Sigmoid colon (tissue), 6 donors: ENCODE measurements at regions not wholly inside any gene's neighbourhood (a gene's known extent, or its start where the extent isn't known, plus 50 kb on each side); places are given as distances from the start of the nearest gene placed in this dataset.

Experiments
- DNase-seq: peaks from one replicate; pipeline ENCODE4 v3.0.0-alpha.2; 2019
- H3K27ac ChIP-seq, 4 donors: fragments of 200-600 bp; sonication (generic); one replicate each; pipeline ENCODE4 v1.5.1; 2016 to 2019; ENCODE audit warnings: mild to moderate bottlenecking in 1 of 4
- H3K27me3 ChIP-seq, 3 donors: fragments of 200-600 bp; sonication (generic); one replicate each; pipeline ENCODE4 v1.5.1; 2019; ENCODE audit warnings: mild to moderate bottlenecking in 1 of 3
- H3K36me3 ChIP-seq, 4 donors: fragments of 200-600 bp; sonication (generic); one replicate each; pipeline ENCODE4 v1.5.1; 2016 to 2019
- H3K4me1 ChIP-seq, 4 donors: fragments of 200-600 bp; sonication (generic); one replicate each; pipeline ENCODE4 v1.5.1; 2017 to 2019
- H3K4me3 ChIP-seq, 4 donors: fragments of 200-600 bp; sonication (generic); one replicate each; pipeline ENCODE4 v1.5.1; 2017 to 2019; ENCODE audit warnings: mild to moderate bottlenecking in 2 of 4, moderate library complexity in 1 of 4
- H3K9me3 ChIP-seq, 4 donors: fragments of 200-600 bp in 3 of 4; sonication (generic) in 3 of 4; one replicate each; pipeline versions ENCODE4 v1.5.1 to v1.6.1; 2013 to 2019
- EP300 ChIP-seq, 4 donors: sonication (generic); formaldehyde crosslinking; IDR thresholded peaks; one replicate each; pipeline ENCODE4 v1.6.1; 2017; ENCODE audit warnings: antibody characterized with exemption in 4 of 4
- POLR2A ChIP-seq, 2 donors: fragments of 450-650 bp; IDR thresholded peaks; one replicate each; pipeline ENCODE4 v1.6.1; 2016; ENCODE audit warnings: antibody characterized with exemption in 2 of 2, mild to moderate bottlenecking in 2 of 2, moderate library complexity in 2 of 2
- POLR2AphosphoS5 ChIP-seq, 4 donors: sonication (generic); formaldehyde crosslinking; IDR thresholded peaks; one replicate each; pipeline ENCODE4 v1.6.1; 2017; ENCODE audit warnings: antibody characterized with exemption in 4 of 4
- WGBS, 2 donors: extraction: QIAGEN DNeasy Blood & Tissue Kit; methylation state at CpG; one replicate each; pipeline ENCODE4 v1.1.7; 2013; 5-methylcytosine and 5-hydroxymethylcytosine counted together
- intact Hi-C: fragments of 100-400 bp; cut with DNase I; formaldehyde crosslinking; loops from one replicate; pipeline ENCODE4 v1.15.1; 2023
- TF ChIP-seq, protein P1 (sequence below), 4 experiments: fragments of 450-650 bp in 3 of 4; fragments of 200-600 bp in 1 of 4; IDR thresholded peaks; one replicate each; pipeline ENCODE4 v1.5.1; 2016 to 2019; ENCODE audit warnings: antibody characterized with exemption in 4 of 4, mild to moderate bottlenecking in 3 of 4, moderate library complexity in 2 of 4
- donor health status: healthy with polysubstance abuse.
- donor health status: healthy.

DNA sequence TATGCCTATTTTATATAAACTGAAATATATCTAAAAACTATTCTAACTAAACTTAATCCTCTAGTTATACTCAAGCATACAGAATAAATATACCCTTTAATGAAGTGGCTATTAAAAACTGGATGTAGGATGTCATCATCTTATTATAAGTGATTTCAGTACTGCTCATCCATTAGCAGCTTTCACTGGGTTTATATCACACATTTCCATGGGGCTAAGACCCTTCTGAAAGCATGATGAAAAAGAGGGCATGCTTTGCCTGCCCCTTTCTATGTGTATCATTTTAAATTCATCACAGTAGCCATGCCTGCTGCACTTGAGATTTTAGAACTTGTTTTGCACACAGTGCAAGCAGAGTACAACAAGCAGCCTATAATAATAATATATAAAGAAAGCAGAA is 477.5 kb downstream of the SLITRK6 start:
- Histone ChIP-seq H3K27me3 (no peaks in the 10 kb centered on the region), H3K4me1 (no peaks in the 10 kb centered on the region), H3K4me3 (no peak overlapping the region), H3K36me3 (no peaks in the 10 kb centered on the region), H3K27ac (no peak overlapping the region), H3K9me3 (no peaks in the 10 kb centered on the region)
- intact Hi-C loops, result no loop called here
- no peak for DNase-seq
- TF ChIP-seq EP300 (IDR thresholded peaks at IDR 0.05) (no peak), POLR2AphosphoS5 (IDR thresholded peaks at IDR 0.05) (no peak), POLR2A (IDR thresholded peaks at IDR 0.05) (no peak)
- TF ChIP-seq, protein P1, sequence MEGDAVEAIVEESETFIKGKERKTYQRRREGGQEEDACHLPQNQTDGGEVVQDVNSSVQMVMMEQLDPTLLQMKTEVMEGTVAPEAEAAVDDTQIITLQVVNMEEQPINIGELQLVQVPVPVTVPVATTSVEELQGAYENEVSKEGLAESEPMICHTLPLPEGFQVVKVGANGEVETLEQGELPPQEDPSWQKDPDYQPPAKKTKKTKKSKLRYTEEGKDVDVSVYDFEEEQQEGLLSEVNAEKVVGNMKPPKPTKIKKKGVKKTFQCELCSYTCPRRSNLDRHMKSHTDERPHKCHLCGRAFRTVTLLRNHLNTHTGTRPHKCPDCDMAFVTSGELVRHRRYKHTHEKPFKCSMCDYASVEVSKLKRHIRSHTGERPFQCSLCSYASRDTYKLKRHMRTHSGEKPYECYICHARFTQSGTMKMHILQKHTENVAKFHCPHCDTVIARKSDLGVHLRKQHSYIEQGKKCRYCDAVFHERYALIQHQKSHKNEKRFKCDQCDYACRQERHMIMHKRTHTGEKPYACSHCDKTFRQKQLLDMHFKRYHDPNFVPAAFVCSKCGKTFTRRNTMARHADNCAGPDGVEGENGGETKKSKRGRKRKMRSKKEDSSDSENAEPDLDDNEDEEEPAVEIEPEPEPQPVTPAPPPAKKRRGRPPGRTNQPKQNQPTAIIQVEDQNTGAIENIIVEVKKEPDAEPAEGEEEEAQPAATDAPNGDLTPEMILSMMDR (IDR thresholded peaks at IDR 0.05), result no peak

DNA sequence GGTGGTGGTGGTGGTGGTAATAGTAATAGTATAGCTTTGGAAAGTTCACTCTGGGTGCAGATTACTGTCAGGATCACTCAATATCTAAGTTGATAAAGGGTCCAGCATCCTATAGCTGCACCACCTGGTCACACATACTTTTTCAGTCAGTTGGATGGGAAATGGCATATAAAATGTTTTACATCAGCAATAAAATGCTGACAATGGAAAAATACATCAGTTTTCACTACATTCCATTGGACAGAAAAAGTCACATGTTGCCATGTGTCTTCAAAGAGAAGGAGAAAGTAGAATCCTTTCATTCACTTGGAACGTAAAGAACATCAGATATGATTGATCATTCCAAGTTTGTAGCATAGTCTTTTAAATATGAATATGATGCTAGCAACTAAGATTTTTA is 481.4 kb downstream of the SLITRK6 start:
- Histone ChIP-seq H3K36me3 (no peaks in the 10 kb centered on the region), H3K27me3 (no peaks in the 10 kb centered on the region), H3K9me3 (no peaks in the 10 kb centered on the region), H3K27ac (no peak overlapping the region), H3K4me3 (no peak overlapping the region), H3K4me1 (no peaks in the 10 kb centered on the region)
- intact Hi-C loops, result no loop called here
- TF ChIP-seq POLR2AphosphoS5 (IDR thresholded peaks at IDR 0.05), result no peak
- TF ChIP-seq, protein P1 (IDR thresholded peaks at IDR 0.05), result no peak
- no peak for TF ChIP-seq EP300 (IDR thresholded peaks at IDR 0.05)
- TF ChIP-seq POLR2A (IDR thresholded peaks at IDR 0.05), result no peak
- DNase-seq, result no peak
- WGBS, 2 donors, result 84 to 97% methylated on average over 1 of the region's 1 CpG

DNA sequence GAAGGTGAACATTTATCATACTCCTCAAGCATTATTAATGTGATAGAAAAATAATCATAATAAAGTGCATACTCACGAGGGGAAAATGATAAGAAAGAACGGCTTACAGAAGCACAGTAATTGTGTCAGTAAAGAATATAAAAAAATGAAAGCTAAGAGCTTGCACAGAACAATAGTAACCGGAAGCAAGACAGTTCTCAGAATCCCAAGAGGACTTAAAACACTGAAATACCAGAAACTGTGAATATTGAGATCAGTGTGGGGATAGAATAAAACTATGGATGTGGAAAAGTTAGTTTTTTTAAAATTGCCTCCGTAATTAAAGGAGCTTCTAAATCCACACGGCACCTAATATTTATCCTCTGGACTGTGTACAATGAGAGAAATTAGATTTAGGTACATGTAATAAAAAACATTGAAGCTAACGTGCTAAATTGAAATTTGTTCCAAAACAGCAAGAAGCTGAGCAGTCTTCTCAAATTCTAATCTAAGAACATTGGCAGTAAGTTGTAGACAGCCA is 482.7 kb downstream of the SLITRK6 start:
- Histone ChIP-seq H3K4me3 (no peak overlapping the region), H3K4me1 (peaks cover 0 to 6% (median 0%) of the 10 kb centered on the region in 4 donors), H3K27me3 (no peaks in the 10 kb centered on the region), H3K27ac (no peak overlapping the region), H3K36me3 (no peaks in the 10 kb centered on the region), H3K9me3 (no peaks in the 10 kb centered on the region)
- intact Hi-C loops, result no loop called here
- TF ChIP-seq, protein P1 (IDR thresholded peaks at IDR 0.05), result no peak
- TF ChIP-seq POLR2AphosphoS5 (IDR thresholded peaks at IDR 0.05) (no peak), EP300 (IDR thresholded peaks at IDR 0.05) (no peak), POLR2A (IDR thresholded peaks at IDR 0.05) (no peak)
- WGBS, 2 donors, result 78 to 81% methylated on average over 6 of the region's 6 CpGs
- no peak for DNase-seq

GRCh38 chr13:85314686-85315085 is 484.5 kb downstream of the SLITRK6 start:
- 82 to 84% methylated on average over 2 of the region's 2 CpGs for WGBS, 2 donors
- no peaks in the 10 kb centered on the region for H3K36me3 ChIP-seq
- TF ChIP-seq POLR2A (IDR thresholded peaks at IDR 0.05), result no peak
- no peak for TF ChIP-seq POLR2AphosphoS5 (IDR thresholded peaks at IDR 0.05)
- no peak for TF ChIP-seq EP300 (IDR thresholded peaks at IDR 0.05)
- TF ChIP-seq, protein P1 (IDR thresholded peaks at IDR 0.05), result no peak
- no peak for DNase-seq
- H3K4me1 ChIP-seq, result peaks cover 0 to 8% (median 0%) of the 10 kb centered on the region in 4 donors
- no peak overlapping the region for H3K4me3 ChIP-seq
- no peak overlapping the region for H3K27ac ChIP-seq
- H3K27me3 ChIP-seq, result no peaks in the 10 kb centered on the region
- no peaks in the 10 kb centered on the region for H3K9me3 ChIP-seq
- intact Hi-C loops, result no loop called here
